ENCODE measurements at regions not wholly inside any gene's neighbourhood (a gene's known extent, or its start where the extent isn't known, plus 50 kb on each side); places are given as distances from the start of the nearest gene placed in this dataset.

- TF ChIP-seq TARDBP (IDR thresholded peaks at IDR 0.05) = no peak
- TF ChIP-seq L3MBTL2 (conservative IDR thresholded peaks at IDR 0.05) = no peak
- TF ChIP-seq SUZ12 (IDR thresholded peaks at IDR 0.05) = no peak
- TF ChIP-seq BHLHE40 (IDR thresholded peaks at IDR 0.05; ENCODE audit: borderline replicate concordance) = no peak
- TF ChIP-seq NFRKB (IDR thresholded peaks at IDR 0.05) = no peak
- no peak for TF ChIP-seq FOXK2 (IDR thresholded peaks at IDR 0.05)
- no peak for TF ChIP-seq ARNT (IDR thresholded peaks at IDR 0.05)
- TF ChIP-seq HDGF (IDR thresholded peaks at IDR 0.05; ENCODE audit: borderline replicate concordance) = no peak
- no peak for TF ChIP-seq ZNF384 (IDR thresholded peaks at IDR 0.05)
- TF ChIP-seq, protein P1, sequence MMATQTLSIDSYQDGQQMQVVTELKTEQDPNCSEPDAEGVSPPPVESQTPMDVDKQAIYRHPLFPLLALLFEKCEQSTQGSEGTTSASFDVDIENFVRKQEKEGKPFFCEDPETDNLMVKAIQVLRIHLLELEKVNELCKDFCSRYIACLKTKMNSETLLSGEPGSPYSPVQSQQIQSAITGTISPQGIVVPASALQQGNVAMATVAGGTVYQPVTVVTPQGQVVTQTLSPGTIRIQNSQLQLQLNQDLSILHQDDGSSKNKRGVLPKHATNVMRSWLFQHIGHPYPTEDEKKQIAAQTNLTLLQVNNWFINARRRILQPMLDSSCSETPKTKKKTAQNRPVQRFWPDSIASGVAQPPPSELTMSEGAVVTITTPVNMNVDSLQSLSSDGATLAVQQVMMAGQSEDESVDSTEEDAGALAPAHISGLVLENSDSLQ (IDR thresholded peaks at IDR 0.05) = no peak
These were observed 131.2 kb upstream of the HMHB1 start for GRCh38 chr5:143680672-143681259.
